ENCODE measurements at regions not wholly inside any gene's neighbourhood (a gene's known extent, or its start where the extent isn't known, plus 50 kb on each side); places are given as distances from the start of the nearest gene placed in this dataset.

- TF ChIP-seq, protein P1, sequence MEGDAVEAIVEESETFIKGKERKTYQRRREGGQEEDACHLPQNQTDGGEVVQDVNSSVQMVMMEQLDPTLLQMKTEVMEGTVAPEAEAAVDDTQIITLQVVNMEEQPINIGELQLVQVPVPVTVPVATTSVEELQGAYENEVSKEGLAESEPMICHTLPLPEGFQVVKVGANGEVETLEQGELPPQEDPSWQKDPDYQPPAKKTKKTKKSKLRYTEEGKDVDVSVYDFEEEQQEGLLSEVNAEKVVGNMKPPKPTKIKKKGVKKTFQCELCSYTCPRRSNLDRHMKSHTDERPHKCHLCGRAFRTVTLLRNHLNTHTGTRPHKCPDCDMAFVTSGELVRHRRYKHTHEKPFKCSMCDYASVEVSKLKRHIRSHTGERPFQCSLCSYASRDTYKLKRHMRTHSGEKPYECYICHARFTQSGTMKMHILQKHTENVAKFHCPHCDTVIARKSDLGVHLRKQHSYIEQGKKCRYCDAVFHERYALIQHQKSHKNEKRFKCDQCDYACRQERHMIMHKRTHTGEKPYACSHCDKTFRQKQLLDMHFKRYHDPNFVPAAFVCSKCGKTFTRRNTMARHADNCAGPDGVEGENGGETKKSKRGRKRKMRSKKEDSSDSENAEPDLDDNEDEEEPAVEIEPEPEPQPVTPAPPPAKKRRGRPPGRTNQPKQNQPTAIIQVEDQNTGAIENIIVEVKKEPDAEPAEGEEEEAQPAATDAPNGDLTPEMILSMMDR (conservative IDR thresholded peaks at IDR 0.05; ENCODE audit: low read length), result no peak
- TF ChIP-seq EZH2phosphoT487 (IDR thresholded peaks at IDR 0.05; ENCODE audit: borderline replicate concordance), result no peak
Observed at GRCh38 chr19:29085630-29086029, 127.3 kb downstream of the UQCRFS1 start.

All from Loucy (cell line).